GM12864 (cell line): ENCODE measurements at regions not wholly inside any gene's neighbourhood (a gene's known extent, or its start where the extent isn't known, plus 50 kb on each side); places are given as distances from the start of the nearest gene placed in this dataset.

Source experiments
- DNase-seq: peaks from one replicate; pipeline ENCODE4 v3.0.0-alpha.2; 2011; ENCODE audit warnings: low read depth
- H3K4me3 ChIP-seq: 2 replicates; pipeline ENCODE4 v1.5.1; 2011; ENCODE audit warnings: mild to moderate bottlenecking, low read depth, low read length, control low read depth
- TF ChIP-seq, protein P1 (sequence below): IDR thresholded peaks from 2 replicates; pipeline ENCODE4 v1.5.1; 2011; ENCODE audit warnings: low read depth, mild to moderate bottlenecking, moderate library complexity, low read length, control low read depth, inconsistent platforms; ENCODE audit errors: missing control alignments

- DNase-seq = no peak
- H3K4me3 ChIP-seq = no peak overlapping the region
- TF ChIP-seq, protein P1, sequence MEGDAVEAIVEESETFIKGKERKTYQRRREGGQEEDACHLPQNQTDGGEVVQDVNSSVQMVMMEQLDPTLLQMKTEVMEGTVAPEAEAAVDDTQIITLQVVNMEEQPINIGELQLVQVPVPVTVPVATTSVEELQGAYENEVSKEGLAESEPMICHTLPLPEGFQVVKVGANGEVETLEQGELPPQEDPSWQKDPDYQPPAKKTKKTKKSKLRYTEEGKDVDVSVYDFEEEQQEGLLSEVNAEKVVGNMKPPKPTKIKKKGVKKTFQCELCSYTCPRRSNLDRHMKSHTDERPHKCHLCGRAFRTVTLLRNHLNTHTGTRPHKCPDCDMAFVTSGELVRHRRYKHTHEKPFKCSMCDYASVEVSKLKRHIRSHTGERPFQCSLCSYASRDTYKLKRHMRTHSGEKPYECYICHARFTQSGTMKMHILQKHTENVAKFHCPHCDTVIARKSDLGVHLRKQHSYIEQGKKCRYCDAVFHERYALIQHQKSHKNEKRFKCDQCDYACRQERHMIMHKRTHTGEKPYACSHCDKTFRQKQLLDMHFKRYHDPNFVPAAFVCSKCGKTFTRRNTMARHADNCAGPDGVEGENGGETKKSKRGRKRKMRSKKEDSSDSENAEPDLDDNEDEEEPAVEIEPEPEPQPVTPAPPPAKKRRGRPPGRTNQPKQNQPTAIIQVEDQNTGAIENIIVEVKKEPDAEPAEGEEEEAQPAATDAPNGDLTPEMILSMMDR = no peak
Measured at GRCh38 chr14:38040411-38040810, 167.3 kb upstream of the SSTR1 start.

DNA sequence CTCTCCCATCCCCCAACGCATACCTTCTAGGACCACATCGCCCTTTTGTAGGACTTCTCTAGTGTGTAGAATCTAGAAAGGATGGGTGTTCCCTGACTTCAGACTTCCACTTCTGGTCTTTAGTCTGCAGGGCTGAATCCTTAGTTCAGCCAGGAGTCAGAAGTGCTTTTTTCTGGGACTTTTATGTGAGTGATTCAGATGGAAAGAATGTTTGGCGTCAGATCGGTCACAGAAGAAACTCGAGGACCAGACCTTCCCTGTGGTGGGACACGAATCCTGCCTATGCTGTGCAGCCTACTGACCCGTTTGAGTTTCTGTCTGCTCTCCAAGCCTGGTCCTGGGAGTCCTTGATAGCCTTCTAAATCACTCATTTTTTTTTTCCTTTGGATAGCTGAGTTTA lies 165.4 kb upstream of the SSTR1 start:
- H3K4me3 ChIP-seq = no peak overlapping the region
- no peak for DNase-seq
- TF ChIP-seq, protein P1 = no peak

DNA sequence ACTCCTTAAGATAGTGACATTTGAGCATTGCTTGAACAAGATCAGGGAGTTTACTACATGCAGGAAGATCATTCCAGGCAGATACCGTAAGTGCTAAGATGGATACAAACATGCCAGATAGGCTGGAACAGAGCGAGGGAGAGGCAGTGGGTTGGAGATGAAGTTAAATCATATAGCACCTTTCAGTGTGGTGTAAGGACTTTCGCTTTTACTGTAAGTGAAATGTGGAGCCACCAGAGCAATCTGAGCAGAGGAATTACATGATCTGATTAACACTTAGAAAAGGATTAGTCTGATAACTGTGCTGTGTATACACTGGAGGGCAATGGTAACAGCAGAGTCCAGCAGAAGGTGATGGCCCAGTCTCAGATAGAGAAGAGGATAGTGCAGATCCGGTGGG lies 163.0 kb upstream of the SSTR1 start:
- TF ChIP-seq, protein P1 = no peak

GRCh38 chr14:38045461-38045860 lies 162.2 kb upstream of the SSTR1 start:
- no peak overlapping the region for H3K4me3 ChIP-seq
- DNase-seq = no peak
- TF ChIP-seq, protein P1 = no peak

More for the DNA sequence above, 163.0 kb upstream of the SSTR1 start:
- H3K4me3 ChIP-seq = no peak overlapping the region
- DNase-seq = no peak

DNA sequence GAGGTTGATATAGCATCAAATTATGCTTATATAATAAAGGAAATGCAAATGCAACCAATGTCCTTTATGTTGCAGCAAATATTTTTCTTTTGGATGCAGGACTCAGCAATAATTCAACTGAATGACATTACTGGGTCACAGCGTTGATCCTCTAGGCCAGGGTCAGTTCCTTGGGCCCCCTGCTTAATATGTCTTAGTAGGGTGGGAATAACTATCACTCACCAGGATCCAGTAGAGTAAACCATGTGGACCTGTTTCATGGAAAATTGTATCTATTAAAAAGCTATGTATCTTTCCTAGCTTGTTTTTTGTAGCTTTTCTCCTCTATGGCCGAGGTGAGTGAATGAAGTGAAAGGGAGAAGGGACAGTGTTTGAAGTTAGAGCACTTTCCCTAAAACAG lies 161.5 kb upstream of the SSTR1 start:
- no peak overlapping the region for H3K4me3 ChIP-seq
- TF ChIP-seq, protein P1 = no peak
- no peak for DNase-seq

GRCh38 chr14:38047195-38047902 lies 160.4 kb upstream of the SSTR1 start:
- H3K4me3 ChIP-seq = no peak overlapping the region
- TF ChIP-seq, protein P1 = no peak
- DNase-seq = no peak

DNA sequence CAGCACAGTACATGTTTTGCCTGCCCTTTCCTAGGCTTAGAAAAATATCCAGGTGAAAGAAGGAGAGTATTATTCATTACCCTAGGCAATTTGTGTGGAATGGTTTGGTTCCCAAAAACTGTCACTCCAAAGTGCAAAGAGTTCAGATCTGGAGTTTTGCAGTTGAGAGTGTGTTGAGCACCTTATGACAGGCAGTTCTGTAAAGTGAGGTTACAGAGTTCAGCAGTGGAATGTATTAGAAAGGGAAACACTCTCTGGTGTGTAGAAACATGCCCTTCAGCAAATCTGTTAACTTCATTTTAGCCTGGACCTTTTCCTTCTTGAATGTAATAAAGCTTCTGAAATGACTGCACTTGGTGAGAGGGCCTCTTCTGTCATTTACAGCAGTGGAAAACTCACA lies 154.0 kb upstream of the SSTR1 start:
- TF ChIP-seq, protein P1 = no peak
- H3K4me3 ChIP-seq = no peak overlapping the region
- no peak for DNase-seq
